ENCODE measurements at regions not wholly inside any gene's neighbourhood (a gene's known extent, or its start where the extent isn't known, plus 50 kb on each side); places are given as distances from the start of the nearest gene placed in this dataset.
"Not testable (repeated sequence)": the region's sequence is repeated elsewhere in the genome, so short reads cannot be mapped to it uniquely, and the experiment has no call there.

DNA sequence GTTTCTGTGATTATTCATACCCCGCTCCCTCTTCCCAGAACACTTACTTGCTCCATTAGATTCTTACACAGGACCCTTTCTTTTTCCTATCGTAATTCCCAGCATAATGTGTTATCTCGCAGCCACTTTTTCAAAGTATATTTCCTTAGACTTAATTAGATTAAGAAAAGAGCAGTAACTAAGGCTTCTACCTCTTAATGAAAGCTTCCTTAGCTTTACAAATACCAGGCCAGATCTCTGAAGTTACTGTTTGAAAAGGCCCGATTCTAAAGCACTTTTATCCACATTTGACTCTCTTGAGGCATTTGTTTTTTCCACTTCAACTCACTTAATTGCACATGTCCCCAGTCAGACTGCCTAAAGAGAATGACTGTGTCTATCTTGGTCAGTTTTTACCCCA is 1264.3 kb upstream of the ADGRL2 start:
- H3K9me3 Mint-ChIP-seq = no peaks in the 10 kb centered on the region
- H3K27ac Mint-ChIP-seq = no peak overlapping the region
- no peaks in the 10 kb centered on the region for H3K36me3 Mint-ChIP-seq
- peaks cover 3% of the 10 kb centered on the region for H3K27me3 Mint-ChIP-seq
- peaks cover 1 to 5% (median 3%) of the 10 kb centered on the region in 3 donors for H3K4me1 Mint-ChIP-seq
- H3K4me3 Mint-ChIP-seq = no peak overlapping the region

DNA sequence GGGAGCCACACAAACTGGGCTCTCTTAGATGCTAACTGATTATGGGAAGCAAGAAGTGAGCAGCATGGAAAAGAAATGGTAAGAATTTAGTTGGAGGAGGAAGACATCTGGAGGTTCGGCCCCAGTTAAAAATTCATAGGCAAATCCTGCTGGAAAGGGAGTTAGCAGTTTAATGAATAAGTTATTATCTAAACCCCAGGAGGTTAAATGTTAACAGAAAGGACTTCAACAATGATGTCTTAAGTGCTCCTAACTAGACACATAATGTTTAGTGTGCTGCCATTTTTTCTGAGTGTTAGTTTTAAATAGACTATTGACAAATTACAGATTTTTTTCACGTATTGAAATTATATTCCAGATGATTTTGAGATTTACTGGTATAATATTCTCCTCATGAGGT is 1265.3 kb upstream of the ADGRL2 start:
- peaks cover 3% of the 10 kb centered on the region for H3K27me3 Mint-ChIP-seq

DNA sequence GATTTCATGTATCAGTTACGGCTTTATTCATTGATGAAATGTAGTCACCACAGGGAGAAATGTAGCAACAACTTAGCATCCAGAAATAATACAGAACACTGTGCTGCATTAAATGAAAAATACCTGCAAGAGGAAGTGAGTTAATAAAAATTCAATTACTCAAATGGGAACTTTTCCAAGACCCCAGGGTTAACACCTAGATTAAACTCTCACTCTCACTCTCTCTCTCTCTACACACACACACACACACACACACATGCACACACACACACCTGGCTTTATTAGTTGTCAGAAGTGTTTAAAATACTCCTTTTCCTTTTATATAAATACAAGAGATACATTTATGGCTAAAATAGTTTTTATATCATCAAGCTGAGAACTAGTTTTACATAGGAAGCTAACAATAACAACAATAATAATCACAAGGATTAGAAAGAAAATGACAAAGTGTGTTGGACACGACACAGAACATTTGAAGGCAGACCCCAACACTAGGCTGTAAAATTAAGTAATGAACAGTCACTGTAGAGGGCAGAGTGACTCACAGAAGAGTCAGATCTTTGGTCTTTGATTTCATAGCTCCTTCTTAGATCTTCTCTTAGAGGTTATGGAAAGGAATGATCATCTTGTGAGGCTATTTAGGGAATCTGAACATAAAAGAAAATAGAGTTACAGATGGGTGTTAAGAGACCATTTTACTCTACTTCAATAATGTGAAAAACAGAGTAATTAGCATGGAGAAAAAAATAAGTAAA is 1266.0 kb upstream of the ADGRL2 start:
- H3K9me3 Mint-ChIP-seq = no peaks in the 10 kb centered on the region
- H3K4me3 Mint-ChIP-seq = no peak overlapping the region
- no peaks in the 10 kb centered on the region for H3K27me3 Mint-ChIP-seq
- no peaks in the 10 kb centered on the region for H3K36me3 Mint-ChIP-seq
- peaks cover 5 to 7% (median 5%) of the 10 kb centered on the region in 3 donors for H3K4me1 Mint-ChIP-seq
- H3K27ac Mint-ChIP-seq = no peak overlapping the region

More for the DNA sequence above, 1265.3 kb upstream of the ADGRL2 start:
- Mint-ChIP-seq H3K9me3 (no peaks in the 10 kb centered on the region), H3K36me3 (no peaks in the 10 kb centered on the region), H3K4me1 (peaks cover 5 to 7% (median 5%) of the 10 kb centered on the region in 3 donors), H3K27ac (no peak overlapping the region), H3K4me3 (no peak overlapping the region)

DNA sequence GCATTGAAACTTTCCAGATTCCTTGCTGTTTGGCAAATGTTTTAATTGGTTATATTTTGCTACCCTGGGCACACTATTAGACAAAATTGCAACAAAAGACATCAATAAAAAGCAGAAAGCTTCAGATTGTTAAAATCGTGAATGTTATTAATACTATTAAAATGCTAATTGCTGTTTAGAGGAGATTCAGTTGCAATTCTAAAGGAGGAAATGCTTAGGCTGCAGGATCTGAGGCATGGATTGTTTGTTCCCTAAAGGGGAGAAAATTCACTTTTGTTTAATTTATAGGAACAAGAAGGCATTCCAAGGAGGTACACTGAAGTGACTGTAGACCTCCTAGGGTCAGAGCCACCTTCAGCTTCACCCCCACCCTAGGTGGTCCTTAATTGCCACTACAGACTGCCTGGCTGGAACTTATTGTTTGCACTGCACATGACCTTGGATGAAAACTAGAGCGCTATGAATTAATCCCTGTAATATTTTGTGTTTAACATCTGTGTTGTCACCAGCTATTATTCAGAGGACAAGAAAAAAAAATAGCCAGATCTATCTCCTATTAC is 1266.9 kb upstream of the ADGRL2 start:
- Mint-ChIP-seq H3K27me3 (no peaks in the 10 kb centered on the region), H3K27ac (no peak overlapping the region), H3K9me3 (no peaks in the 10 kb centered on the region), H3K4me1 (peaks cover 5 to 7% (median 5%) of the 10 kb centered on the region in 3 donors), H3K4me3 (no peak overlapping the region), H3K36me3 (no peaks in the 10 kb centered on the region)

DNA sequence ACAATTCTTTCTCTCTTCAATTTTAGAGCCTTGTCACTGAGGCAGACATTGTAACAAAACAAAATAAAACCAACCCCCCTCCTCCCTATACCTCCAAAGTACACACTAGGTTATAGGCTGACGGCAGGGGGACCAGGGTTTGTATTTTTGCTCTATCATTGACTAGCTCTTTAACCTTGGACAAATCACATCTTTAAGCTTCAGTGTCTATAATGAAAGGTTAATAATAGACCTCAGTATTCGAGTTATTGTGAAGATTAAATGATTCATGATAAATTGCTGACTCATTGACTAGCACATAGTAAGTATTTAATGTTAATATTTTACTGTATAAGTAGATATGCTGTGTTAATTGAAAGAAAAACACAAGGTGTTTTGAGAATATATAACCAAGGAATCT is 1267.6 kb upstream of the ADGRL2 start:
- no peaks in the 10 kb centered on the region for H3K9me3 Mint-ChIP-seq
- H3K36me3 Mint-ChIP-seq = peaks cover 1% of the 10 kb centered on the region
- H3K27me3 Mint-ChIP-seq = no peaks in the 10 kb centered on the region
- H3K4me1 Mint-ChIP-seq = peaks cover 5 to 7% (median 5%) of the 10 kb centered on the region in 3 donors
- H3K27ac Mint-ChIP-seq = no peak overlapping the region
- no peak overlapping the region for H3K4me3 Mint-ChIP-seq

DNA sequence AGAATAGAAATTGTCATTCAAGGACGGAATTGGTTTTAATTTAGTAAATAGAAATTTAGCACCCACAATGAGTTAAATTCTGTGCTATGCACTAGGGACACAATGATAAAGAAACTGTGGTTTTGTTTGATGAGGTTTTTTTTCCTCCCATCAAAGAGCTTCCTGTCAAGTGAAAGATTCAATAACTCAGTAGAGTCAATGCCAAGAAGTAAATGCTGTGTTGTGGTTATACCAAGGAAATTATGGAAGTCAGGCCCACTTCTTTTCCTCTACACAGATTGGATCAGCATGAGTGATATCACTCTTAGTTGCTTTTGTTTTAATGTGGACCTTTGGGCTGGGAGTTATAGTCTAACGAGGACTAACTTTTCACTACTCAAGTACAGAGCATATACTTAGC is 1269.6 kb upstream of the ADGRL2 start:
- no peak overlapping the region for H3K4me3 Mint-ChIP-seq
- H3K9me3 Mint-ChIP-seq = no peaks in the 10 kb centered on the region
- no peak overlapping the region for H3K27ac Mint-ChIP-seq
- no peaks in the 10 kb centered on the region for H3K27me3 Mint-ChIP-seq
- H3K4me1 Mint-ChIP-seq = peaks cover 5 to 7% (median 5%) of the 10 kb centered on the region in 3 donors
- H3K36me3 Mint-ChIP-seq = peaks cover 1% of the 10 kb centered on the region

DNA sequence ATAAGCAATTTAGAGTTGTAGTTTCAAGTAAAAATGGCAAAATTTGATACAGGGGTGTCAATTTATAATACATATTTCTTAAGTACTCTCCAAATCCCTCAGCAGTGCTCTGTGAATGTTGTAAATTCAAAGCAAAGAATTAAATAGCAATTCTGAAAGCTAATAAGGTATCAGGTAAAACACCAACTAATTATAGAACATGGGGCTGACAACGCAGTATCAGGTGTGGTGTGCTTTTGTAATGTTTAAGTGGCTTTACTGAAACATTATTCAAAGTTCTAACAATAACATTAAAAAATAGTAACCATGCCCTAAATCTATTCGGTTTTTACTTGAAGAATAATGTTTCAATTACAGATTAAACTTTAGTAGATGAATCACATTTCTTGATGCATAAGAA is 1271.2 kb upstream of the ADGRL2 start:
- no peak overlapping the region for H3K4me3 Mint-ChIP-seq
- H3K9me3 Mint-ChIP-seq = peaks cover 0 to 3% (median 0%) of the 10 kb centered on the region in 3 donors
- peaks cover 4 to 9% (median 4%) of the 10 kb centered on the region in 3 donors for H3K4me1 Mint-ChIP-seq
- H3K27ac Mint-ChIP-seq = no peak overlapping the region
- no peaks in the 10 kb centered on the region for H3K27me3 Mint-ChIP-seq
- peaks cover 1% of the 10 kb centered on the region for H3K36me3 Mint-ChIP-seq

DNA sequence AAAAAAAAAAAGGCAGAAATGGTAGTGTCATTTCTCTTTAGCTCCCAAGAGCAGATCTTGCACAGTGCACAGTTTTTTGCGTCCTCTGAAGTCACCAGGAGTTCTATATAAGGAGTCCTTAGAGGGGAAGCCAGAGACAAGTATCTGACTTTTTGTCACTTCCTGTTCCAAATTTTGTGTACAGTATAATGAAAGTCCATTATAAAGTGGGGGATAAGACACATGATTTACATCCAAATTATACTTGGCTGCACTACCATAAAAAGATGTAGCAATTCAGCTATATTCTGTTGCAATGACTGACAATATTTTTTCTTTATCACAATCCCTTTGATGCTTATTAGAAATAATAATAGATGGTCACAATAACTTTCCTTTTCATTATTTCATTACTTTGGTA is 1276.9 kb upstream of the ADGRL2 start:
- Mint-ChIP-seq H3K27me3 (no peaks in the 10 kb centered on the region), H3K36me3 (peaks cover 1% of the 10 kb centered on the region), H3K27ac (peak overlapping the region in 1 of 3 donors; percentile 23), H3K4me3 (no peak overlapping the region), H3K4me1 (peaks cover 0 to 4% (median 0%) of the 10 kb centered on the region in 3 donors), H3K9me3 (peaks cover 0 to 3% (median 0%) of the 10 kb centered on the region in 3 donors)

DNA sequence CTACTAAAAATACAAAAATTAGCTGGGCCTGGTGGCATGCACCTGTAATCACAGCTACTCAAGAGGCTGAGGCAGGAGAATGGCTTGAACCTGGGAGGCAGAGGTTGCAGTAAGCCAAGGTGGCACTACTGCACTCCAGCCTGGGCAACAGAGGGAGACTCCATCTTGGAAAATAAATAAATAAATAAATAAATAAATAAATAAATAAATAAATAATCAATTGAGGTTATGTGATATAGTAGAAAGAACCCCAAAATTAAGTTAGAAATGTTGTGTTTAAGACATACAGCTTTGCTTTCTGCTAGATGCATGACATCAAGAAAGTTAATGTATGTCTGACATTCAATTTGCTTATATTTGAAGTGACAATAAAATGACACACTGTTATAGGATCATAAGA is 1277.7 kb upstream of the ADGRL2 start:
- H3K27me3 Mint-ChIP-seq, H3K9me3 Mint-ChIP-seq: not testable (repeated sequence)

DNA sequence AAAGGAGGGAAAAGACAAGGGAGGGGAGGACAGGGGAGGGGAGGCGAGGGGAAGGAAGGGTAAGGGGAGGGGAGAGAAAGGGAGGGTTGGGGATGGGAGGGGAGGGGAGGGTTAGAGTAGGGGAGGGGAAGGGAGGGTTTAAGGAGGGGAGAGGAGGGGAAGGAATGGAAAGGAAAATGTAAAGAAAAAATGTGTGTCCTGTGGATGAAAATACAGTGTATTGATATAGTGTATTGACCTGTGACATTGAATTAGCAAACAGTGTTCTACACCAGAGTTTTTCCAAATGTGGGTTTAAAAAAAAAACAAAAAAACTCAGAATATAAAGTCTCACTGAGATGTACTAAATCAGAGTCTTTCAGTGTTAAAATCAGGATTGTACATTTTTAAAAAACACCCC is 1279.8 kb upstream of the ADGRL2 start:
- peaks cover 0 to 4% (median 0%) of the 10 kb centered on the region in 3 donors for H3K4me1 Mint-ChIP-seq
- no peaks in the 10 kb centered on the region for H3K36me3 Mint-ChIP-seq
- no peak overlapping the region for H3K27ac Mint-ChIP-seq
- no peaks in the 10 kb centered on the region for H3K27me3 Mint-ChIP-seq
- H3K4me3 Mint-ChIP-seq = no peak overlapping the region
- H3K9me3 Mint-ChIP-seq = peaks cover 0 to 3% (median 3%) of the 10 kb centered on the region in 3 donors

More for the DNA sequence above, 1277.7 kb upstream of the ADGRL2 start:
- not testable (repeated sequence) for H3K27ac Mint-ChIP-seq, H3K36me3 Mint-ChIP-seq, H3K4me3 Mint-ChIP-seq, H3K4me1 Mint-ChIP-seq

DNA sequence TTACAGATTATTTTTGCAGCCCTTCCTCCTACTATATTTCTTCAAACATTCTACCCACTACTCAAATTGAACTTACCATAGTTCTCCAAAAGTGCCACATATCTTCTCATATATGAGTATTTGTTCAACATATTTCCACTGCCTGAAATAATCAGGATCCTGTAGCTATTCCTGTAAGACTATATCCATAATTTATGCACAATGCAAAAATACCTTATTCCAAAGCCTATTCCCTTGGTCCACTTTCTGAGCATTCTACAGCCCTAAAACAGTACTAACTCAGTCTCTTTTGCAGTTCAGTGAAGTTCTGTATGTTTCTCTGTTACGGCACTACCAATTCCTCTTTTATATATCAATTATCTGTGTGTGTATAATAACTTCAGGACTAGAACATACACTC is 1283.7 kb upstream of the ADGRL2 start:
- Mint-ChIP-seq H3K9me3 (peaks cover 0 to 4% (median 0%) of the 10 kb centered on the region in 3 donors), H3K27me3 (no peaks in the 10 kb centered on the region), H3K4me1 (no peaks in the 10 kb centered on the region), H3K4me3 (no peak overlapping the region), H3K36me3 (no peaks in the 10 kb centered on the region), H3K27ac (no peak overlapping the region)

DNA sequence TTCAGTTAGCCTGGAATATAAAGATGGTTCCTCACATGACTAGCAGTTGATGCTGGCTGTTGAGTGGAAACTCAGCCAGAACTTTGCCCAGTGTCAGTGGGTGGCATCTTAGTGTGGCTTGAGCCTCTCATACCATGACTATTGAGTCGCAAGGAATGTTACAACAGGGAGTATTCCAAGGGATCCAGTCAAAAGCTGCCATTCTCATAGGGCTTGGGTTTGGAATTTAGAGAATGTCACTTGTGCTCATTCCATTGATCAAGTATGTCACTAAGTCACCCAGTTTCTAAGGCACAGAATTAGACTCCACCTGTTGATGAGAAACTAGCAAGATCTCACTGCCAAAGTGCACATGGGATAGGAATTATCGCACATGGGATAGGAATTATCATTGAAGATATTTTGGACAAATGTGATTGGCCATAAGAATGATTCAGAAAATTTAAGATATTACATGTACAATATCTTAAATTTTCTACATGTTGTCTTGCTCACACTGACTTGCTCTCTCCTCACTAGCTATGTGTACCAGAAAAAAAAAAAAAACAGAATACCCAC is 1290.7 kb upstream of the ADGRL2 start:
- Mint-ChIP-seq H3K36me3 (peaks cover 1% of the 10 kb centered on the region), H3K27ac (no peak overlapping the region), H3K4me3 (peak overlapping the region in 1 of 4 donors; percentile 35), H3K27me3 (no peaks in the 10 kb centered on the region), H3K4me1 (peaks cover 0 to 2% (median 0%) of the 10 kb centered on the region in 3 donors), H3K9me3 (peaks cover 0 to 2% (median 0%) of the 10 kb centered on the region in 3 donors)

DNA sequence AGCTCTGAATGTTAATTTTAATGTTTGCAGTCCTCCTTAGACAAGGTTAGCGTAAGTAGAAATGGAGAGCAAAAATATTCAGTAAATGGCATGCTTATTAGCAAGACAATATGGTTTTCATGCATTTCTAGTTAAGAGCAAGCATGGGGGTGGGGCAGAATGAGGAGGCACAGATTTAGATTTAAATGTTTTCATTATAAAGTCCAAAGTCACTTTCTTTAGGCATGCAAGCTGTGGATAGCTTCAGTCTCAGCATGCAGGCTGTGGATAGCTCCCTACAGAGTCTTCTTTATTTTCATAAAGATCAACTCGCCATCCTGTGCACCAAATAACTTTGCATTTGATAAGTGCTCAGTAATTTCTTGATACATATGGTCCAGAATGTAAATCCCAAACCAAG is 1294.5 kb upstream of the ADGRL2 start:
- Mint-ChIP-seq H3K9me3 (peaks cover 0 to 3% (median 3%) of the 10 kb centered on the region in 3 donors), H3K27ac (no peak overlapping the region), H3K4me3 (no peak overlapping the region), H3K27me3 (no peaks in the 10 kb centered on the region), H3K36me3 (peaks cover 2% of the 10 kb centered on the region), H3K4me1 (peaks cover 0 to 4% (median 1%) of the 10 kb centered on the region in 3 donors)

DNA sequence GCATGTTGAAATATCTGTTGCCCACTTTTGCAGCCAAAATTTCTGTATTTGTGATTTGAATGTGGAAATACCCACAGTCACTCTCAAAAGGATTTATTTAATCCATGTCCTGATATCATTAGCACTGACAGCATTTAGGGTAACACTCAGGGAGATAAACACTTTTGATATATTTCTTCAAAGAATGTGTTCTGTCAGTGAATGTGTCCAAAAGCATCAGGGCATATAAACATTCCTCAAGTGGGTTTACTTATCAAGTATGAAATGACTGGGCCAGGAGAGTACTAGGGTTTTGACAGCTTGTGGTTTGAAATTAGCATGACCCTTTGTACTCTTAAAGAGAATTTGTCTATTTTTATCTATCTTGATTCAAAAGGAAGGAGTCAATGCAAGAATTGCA is 1302.1 kb upstream of the ADGRL2 start:
- peaks cover 0 to 3% (median 2%) of the 10 kb centered on the region in 3 donors for H3K9me3 Mint-ChIP-seq
- no peaks in the 10 kb centered on the region for H3K27me3 Mint-ChIP-seq
- H3K4me1 Mint-ChIP-seq = peaks cover 0 to 4% (median 0%) of the 10 kb centered on the region in 3 donors
- H3K36me3 Mint-ChIP-seq = peaks cover 2% of the 10 kb centered on the region
- H3K4me3 Mint-ChIP-seq = no peak overlapping the region
- no peak overlapping the region for H3K27ac Mint-ChIP-seq

DNA sequence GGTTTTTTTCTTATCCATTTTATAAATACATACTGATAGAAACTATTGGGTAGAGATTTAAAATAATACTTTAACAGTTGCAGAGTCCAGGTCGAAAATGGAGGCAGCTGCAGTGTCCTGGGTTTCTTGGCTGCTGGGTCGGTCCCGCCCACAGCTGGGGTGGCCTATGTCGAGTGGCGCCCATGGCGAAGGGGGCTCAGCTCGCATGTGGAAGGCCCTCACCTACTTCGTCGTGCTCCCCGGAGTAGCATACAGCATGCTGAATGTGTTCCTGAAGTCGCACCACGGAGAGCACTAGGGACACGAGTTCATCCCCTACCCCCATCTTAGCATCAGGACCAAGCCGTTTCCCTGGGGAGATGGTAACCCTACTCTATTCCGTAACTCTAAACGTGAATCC is 1304.9 kb upstream of the ADGRL2 start:
- no peaks in the 10 kb centered on the region for H3K9me3 Mint-ChIP-seq
- H3K27ac Mint-ChIP-seq = no peak overlapping the region
- H3K36me3 Mint-ChIP-seq = no peaks in the 10 kb centered on the region
- H3K27me3 Mint-ChIP-seq = no peaks in the 10 kb centered on the region
- peaks cover 0 to 4% (median 0%) of the 10 kb centered on the region in 3 donors for H3K4me1 Mint-ChIP-seq
- H3K4me3 Mint-ChIP-seq = no peak overlapping the region
